Ectodermal cell (in vitro differentiated cells): ENCODE measurements at regions not wholly inside any gene's neighbourhood (a gene's known extent, or its start where the extent isn't known, plus 50 kb on each side); places are given as distances from the start of the nearest gene placed in this dataset.
"Not testable (repeated sequence)": the region's sequence is repeated elsewhere in the genome, so short reads cannot be mapped to it uniquely, and the experiment has no call there.

ENCODE experiments used
- H3K27ac ChIP-seq: 2 replicates; pipeline ENCODE4 v1.7.0; 2013; ENCODE audit warnings: mild to moderate bottlenecking, low read depth, low read length; ENCODE audit not compliant: insufficient read depth, poor library complexity, severe bottlenecking
- H3K27me3 ChIP-seq: 2 replicates; pipeline ENCODE4 v1.7.0; 2013; ENCODE audit warnings: mild to moderate bottlenecking, low read length; ENCODE audit not compliant: insufficient read depth, control insufficient read depth, poor library complexity, severe bottlenecking
- H3K36me3 ChIP-seq: one replicate; pipeline ENCODE4 v1.7.0; 2013; ENCODE audit warnings: low read length; ENCODE audit not compliant: control insufficient read depth, insufficient read depth
- H3K4me1 ChIP-seq: one replicate; pipeline ENCODE4 v1.7.0; 2013; ENCODE audit warnings: low read length; ENCODE audit not compliant: control insufficient read depth, insufficient read depth
- H3K4me3 ChIP-seq: 2 replicates; pipeline ENCODE4 v1.7.0; 2013; ENCODE audit warnings: low read depth, low read length, control low read depth; ENCODE audit not compliant: insufficient read depth
- H3K9me3 ChIP-seq: 2 replicates; pipeline ENCODE4 v1.7.0; 2013; ENCODE audit warnings: mild to moderate bottlenecking, low read length, moderate library complexity; ENCODE audit not compliant: control insufficient read depth
- WGBS, 2 experiments: methylation state at CpG; one replicate each; pipeline ENCODE4 v1.1.7; 2013; ENCODE audit warnings: missing lambda C conversion rate in 2 of 2; 5-methylcytosine and 5-hydroxymethylcytosine counted together

DNA sequence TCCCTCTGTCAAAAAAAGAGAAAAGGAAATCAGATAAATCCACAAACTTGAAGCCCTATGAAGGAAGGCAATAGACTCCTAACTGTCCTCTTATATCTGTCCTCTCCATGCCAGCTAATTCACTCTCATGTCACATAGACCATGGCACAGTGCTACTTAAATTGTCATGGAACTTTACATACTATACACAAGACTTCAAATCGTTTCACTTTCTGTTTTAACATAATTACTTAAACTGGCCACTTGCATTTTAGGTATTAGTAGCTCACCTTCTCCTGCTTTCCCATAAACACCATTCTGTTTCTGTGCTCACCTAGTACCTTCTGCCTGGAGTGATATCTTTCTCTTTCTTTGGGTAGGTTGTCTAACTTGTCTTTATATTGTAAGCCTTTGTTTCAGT lies 816.7 kb upstream of the KIF2B start:
- H3K4me3 ChIP-seq, result no peak overlapping the region
- WGBS, 2 experiments, result 76 to 84% methylated on average over 1 of the region's 1 CpG
- no peaks in the 10 kb centered on the region for H3K9me3 ChIP-seq
- H3K27ac ChIP-seq, result no peak overlapping the region
- no peaks in the 10 kb centered on the region for H3K36me3 ChIP-seq
- H3K27me3 ChIP-seq, result no peaks in the 10 kb centered on the region
- no peaks in the 10 kb centered on the region for H3K4me1 ChIP-seq

DNA sequence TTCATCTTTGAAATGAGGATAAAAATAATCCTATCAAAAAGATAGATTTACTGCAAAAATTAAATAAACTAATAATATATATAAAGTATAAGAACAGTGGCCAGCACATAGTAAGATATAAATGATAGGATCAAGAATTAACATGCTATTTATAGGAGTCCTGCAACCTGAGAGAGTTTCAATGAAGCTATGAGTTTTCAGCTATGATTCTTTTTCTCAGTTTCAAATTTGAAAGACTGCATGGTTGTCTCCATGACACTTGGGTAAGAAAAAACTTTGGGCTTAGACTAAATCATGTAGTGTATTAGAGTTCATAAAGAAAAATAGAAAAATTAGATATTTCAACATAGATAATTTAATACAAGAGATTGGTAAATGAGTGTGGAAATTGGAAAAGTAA lies 817.8 kb upstream of the KIF2B start:
- Histone ChIP-seq H3K36me3 (no peaks in the 10 kb centered on the region), H3K9me3 (no peaks in the 10 kb centered on the region), H3K27ac (no peak overlapping the region), H3K4me1 (no peaks in the 10 kb centered on the region), H3K4me3 (no peak overlapping the region), H3K27me3 (no peaks in the 10 kb centered on the region)

DNA sequence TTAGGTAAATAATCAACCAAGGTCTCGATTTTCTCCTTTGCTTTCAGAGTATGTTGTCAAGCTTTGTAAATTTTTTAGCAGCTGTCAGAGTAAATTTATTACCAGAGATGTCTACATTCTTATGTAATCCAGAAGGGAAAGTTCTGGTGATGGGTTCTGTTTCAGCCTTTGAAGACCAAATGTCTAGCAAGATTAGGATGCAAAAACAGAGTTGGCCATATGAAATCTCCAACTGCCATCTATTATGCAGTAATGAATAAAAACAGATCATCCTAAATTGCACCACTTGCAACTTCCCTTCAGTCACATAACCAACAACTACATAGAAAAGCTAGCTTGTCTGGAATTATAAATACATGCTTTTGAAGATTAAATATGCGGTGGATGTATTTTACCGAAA lies 826.8 kb upstream of the KIF2B start:
- Histone ChIP-seq H3K36me3 (no peaks in the 10 kb centered on the region), H3K27me3 (no peaks in the 10 kb centered on the region), H3K4me1 (no peaks in the 10 kb centered on the region), H3K27ac (no peak overlapping the region), H3K4me3 (no peak overlapping the region), H3K9me3 (no peaks in the 10 kb centered on the region)
- WGBS, 2 experiments, result 97% methylated on average over 3 of the region's 3 CpGs; no CpG with 5 or more reads in 1 of the 2 experiments

DNA sequence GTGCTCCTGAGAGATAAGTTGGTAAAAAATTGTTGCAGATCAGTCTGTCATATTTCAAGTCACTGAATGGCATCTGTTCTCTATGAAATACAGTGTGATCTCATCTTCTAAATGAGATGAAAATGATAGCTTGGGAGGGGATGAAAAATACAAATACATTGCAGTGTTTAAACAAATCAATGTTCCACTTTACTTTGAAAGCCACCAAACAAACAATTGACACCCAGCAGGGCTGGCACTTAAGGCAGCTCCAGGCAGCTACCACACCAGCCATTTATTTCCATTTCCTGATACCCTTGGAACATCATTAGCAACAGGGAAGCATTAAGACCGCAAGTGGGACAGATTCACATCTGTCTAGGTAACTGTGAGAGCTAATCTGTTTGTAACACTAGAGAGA lies 827.6 kb upstream of the KIF2B start:
- Histone ChIP-seq H3K9me3 (no peaks in the 10 kb centered on the region), H3K4me1 (no peaks in the 10 kb centered on the region), H3K4me3 (no peak overlapping the region), H3K36me3 (no peaks in the 10 kb centered on the region), H3K27me3 (no peaks in the 10 kb centered on the region), H3K27ac (no peak overlapping the region)
- WGBS, 2 experiments, result 85 to 95% methylated on average over 1 of the region's 1 CpG

DNA sequence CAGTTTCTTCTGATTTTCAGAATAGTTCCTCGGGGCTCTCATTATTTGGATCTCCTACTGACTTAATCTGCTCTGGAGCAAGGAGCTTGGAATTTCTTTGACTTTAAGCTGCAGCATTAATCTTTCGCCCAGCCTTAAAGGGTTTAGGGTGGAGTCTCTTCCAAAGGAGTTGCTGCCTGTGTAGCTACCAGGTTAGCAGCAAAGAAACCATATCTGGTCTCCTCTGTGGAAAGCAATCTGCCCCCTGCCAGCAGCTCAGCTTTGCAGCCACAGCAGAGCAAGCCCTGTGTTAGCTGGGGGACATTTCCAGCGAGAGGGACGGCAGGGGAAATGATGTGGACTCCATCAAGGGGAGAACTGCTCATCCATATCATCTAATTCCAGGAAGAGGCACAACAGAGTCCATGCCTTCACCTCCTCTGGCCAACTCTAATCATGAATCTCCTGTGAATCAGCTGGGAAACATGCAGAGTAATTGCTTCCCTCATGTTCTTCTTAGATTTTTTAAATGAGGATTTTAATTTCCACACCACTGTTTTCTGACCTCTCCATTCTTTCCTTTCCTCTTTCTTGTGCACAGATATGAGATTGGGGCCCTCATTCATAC lies 827.6 kb upstream of the CA10 start:
- Histone ChIP-seq H3K27me3 (no peaks in the 10 kb centered on the region), H3K4me3 (no peak overlapping the region), H3K4me1 (no peaks in the 10 kb centered on the region), H3K27ac (no peak overlapping the region), H3K36me3 (no peaks in the 10 kb centered on the region), H3K9me3 (no peaks in the 10 kb centered on the region)
- 67 to 70% methylated on average over 4 of the region's 4 CpGs for WGBS, 2 experiments

DNA sequence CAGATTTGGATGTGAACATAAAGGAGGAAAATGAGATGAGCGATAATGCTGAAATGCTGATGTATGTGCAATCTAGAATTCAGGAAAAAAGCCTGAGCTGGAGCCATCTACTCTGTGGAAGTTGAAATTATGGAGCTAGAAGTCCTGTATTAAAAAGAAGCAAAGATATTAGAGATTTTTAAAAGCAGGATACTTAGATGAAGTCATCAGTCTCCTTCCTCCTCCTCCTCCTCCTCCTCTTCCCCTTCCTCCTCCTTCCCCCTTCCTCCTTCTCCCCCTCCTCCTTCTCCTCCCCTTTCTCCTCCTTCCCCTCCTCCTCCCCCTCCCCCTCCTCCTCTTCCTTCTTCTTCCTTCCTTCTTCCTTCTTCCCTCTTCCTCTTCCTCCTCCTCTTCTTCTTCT lies 823.8 kb upstream of the CA10 start:
- H3K27me3 ChIP-seq, result no peaks in the 10 kb centered on the region
- no peak overlapping the region for H3K27ac ChIP-seq
- H3K4me3 ChIP-seq, result no peak overlapping the region
- WGBS, 2 experiments, result 95 to 96% methylated on average over 1 of the region's 1 CpG
- no peaks in the 10 kb centered on the region for H3K36me3 ChIP-seq
- H3K4me1 ChIP-seq, result no peaks in the 10 kb centered on the region
- no peaks in the 10 kb centered on the region for H3K9me3 ChIP-seq

DNA sequence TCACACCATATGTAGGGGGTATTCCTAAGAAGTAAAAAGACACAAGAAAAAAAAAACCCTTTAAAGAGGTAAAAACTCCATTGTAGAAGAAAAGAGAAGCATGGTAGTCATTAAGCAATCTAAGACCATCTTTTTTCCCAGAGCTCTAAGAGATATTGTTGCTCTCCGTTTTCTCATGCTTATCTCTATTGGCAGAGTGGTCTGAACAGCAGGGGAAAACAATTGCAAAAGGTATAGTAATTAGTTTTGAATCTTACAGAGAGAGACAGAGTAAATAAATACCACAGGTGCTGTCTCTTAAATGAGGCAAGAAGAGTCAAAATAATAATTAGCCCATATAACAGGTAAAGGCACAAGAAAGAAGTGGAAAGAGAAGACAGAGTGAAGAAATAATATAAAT lies 821.4 kb upstream of the CA10 start:
- no peaks in the 10 kb centered on the region for H3K27me3 ChIP-seq
- 63 to 64% methylated on average over 1 of the region's 1 CpG for WGBS, 2 experiments
- H3K4me3 ChIP-seq, result no peak overlapping the region

DNA sequence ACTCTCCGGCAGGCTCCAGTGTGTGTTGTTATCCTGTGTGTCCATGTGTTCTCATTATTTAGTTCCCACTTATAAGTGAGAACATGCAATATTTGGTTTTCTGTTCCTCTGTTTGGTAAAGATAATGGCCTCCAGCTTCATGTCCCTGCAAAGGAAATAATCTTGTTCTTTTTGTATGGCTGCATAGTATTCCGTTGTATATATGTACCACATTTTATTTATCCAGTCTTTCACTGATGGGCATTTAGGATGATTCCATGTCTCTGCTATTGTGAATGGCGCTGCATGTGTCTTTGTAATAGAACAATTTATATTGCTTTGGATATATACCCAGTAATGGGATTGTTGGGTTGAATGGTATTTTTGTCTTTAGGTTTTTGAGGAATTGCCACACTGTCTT lies 807.3 kb upstream of the CA10 start:
- H3K27me3 ChIP-seq, result no peaks in the 10 kb centered on the region
- H3K36me3 ChIP-seq, result no peaks in the 10 kb centered on the region
- H3K4me1 ChIP-seq, result no peaks in the 10 kb centered on the region
- H3K27ac ChIP-seq, result no peak overlapping the region
- 86% methylated on average over 1 to 3 of the region's 3 CpGs for WGBS, 2 experiments
- no peak overlapping the region for H3K4me3 ChIP-seq
- no peaks in the 10 kb centered on the region for H3K9me3 ChIP-seq

More for the DNA sequence above, 821.4 kb upstream of the CA10 start:
- Histone ChIP-seq H3K36me3 (no peaks in the 10 kb centered on the region), H3K27ac (no peak overlapping the region), H3K4me1 (no peaks in the 10 kb centered on the region), H3K9me3 (no peaks in the 10 kb centered on the region)

DNA sequence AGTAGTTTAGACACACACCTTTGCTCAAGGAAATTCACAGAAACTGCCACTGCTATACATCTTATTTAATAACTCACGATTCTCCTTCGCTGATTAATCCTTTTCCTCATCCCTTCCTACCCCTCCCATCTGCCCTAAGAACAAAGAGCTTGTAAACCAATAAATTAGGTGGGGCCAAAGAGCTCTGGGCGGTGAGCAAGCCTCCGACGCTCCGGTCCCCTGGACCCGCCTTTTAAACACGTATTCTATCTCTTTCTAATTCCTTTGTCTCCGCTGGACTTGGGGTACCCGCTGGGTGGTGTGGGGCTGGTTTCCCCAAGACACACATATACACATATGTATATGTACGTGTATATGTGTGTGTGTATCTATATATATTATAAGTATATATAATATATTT lies 803.2 kb upstream of the CA10 start:
- not testable (repeated sequence) for H3K27ac ChIP-seq, H3K4me3 ChIP-seq, H3K27me3 ChIP-seq, H3K4me1 ChIP-seq, H3K9me3 ChIP-seq, H3K36me3 ChIP-seq
- WGBS, 2 experiments, result 83 to 93% methylated on average over 7 to 8 of the region's 11 CpGs

DNA sequence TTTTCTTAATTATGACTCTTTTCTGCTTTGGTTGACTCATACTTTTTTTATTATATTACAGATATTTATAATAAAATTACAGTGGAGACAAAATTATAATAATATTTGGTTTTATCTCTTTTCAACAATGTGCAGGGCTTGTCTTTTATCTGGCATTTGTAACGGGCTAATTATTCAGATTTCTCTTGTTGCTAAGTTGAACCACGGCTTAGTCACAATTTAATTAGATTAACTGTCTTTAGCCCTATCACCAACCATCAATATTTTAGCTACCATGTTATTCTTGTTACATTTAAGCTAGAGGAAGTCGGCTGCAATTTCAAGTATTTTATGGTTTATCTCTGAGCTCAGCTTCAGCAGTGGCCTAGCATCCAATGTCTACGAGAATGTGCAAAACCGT lies 798.9 kb upstream of the CA10 start:
- Histone ChIP-seq H3K9me3 (no peaks in the 10 kb centered on the region), H3K36me3 (no peaks in the 10 kb centered on the region), H3K27me3 (no peaks in the 10 kb centered on the region), H3K4me3 (no peak overlapping the region), H3K4me1 (no peaks in the 10 kb centered on the region), H3K27ac (no peak overlapping the region)
- 90 to 92% methylated on average over 5 of the region's 5 CpGs for WGBS, 2 experiments

DNA sequence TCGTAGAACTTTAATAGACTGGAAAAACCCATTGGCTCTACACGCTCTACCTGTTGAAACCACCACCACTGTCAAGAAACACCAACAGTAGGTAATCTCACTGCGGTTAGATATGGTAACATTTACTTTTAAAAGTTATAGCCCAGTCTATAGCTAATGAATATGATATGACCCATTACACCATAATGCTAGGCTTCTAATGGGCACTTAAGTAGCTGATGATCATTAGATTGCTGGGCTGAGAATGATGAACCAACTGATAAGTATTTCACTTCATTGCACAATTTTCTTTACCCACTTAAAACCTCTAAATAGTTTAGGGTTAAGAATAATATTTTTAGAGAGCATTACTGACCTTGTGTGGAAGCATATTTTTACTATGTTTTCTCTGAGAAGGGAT lies 788.9 kb upstream of the CA10 start:
- H3K27me3 ChIP-seq, result no peaks in the 10 kb centered on the region
- 46 to 47% methylated on average over 2 to 3 of the region's 3 CpGs for WGBS, 2 experiments
- no peaks in the 10 kb centered on the region for H3K36me3 ChIP-seq
- no peaks in the 10 kb centered on the region for H3K9me3 ChIP-seq
- no peaks in the 10 kb centered on the region for H3K4me1 ChIP-seq
- no peak overlapping the region for H3K27ac ChIP-seq
- H3K4me3 ChIP-seq, result no peak overlapping the region
